WTC11 (cell line): ENCODE measurements at regions not wholly inside any gene's neighbourhood (a gene's known extent, or its start where the extent isn't known, plus 50 kb on each side); places are given as distances from the start of the nearest gene placed in this dataset.

Source experiments
- ZNF232 ChIP-seq: sonication (generic); formaldehyde crosslinking; IDR thresholded peaks from 2 replicates; pipeline ENCODE4 v1.8.0; 2022; ENCODE audit warnings: mild to moderate bottlenecking, missing genetic modification reagents
- TF ChIP-seq, protein P1 (sequence below): fragments of 200-600 bp; IDR thresholded peaks from 2 replicates; pipeline ENCODE4 v1.8.0; 2022; ENCODE audit warnings: antibody characterized with exemption

GRCh38 chr11:116416852-116417251, 355.9 kb downstream of the BUD13 start:
- TF ChIP-seq ZNF232 (CRISPR knock-in tag): no peak
- TF ChIP-seq, protein P1, sequence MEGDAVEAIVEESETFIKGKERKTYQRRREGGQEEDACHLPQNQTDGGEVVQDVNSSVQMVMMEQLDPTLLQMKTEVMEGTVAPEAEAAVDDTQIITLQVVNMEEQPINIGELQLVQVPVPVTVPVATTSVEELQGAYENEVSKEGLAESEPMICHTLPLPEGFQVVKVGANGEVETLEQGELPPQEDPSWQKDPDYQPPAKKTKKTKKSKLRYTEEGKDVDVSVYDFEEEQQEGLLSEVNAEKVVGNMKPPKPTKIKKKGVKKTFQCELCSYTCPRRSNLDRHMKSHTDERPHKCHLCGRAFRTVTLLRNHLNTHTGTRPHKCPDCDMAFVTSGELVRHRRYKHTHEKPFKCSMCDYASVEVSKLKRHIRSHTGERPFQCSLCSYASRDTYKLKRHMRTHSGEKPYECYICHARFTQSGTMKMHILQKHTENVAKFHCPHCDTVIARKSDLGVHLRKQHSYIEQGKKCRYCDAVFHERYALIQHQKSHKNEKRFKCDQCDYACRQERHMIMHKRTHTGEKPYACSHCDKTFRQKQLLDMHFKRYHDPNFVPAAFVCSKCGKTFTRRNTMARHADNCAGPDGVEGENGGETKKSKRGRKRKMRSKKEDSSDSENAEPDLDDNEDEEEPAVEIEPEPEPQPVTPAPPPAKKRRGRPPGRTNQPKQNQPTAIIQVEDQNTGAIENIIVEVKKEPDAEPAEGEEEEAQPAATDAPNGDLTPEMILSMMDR: no peak
